Neural progenitor cell (in vitro differentiated cells): ENCODE measurements at regions not wholly inside any gene's neighbourhood (a gene's known extent, or its start where the extent isn't known, plus 50 kb on each side); places are given as distances from the start of the nearest gene placed in this dataset.

ENCODE experiments used
- CTCF ChIP-seq: fragments of 200-600 bp; sonication (generic); IDR thresholded peaks from 2 replicates; pipeline ENCODE4 v1.5.1; 2017; ENCODE audit warnings: antibody characterized with exemption, mild to moderate bottlenecking
- EZH2 ChIP-seq: fragments of 200-600 bp; sonication (generic); IDR thresholded peaks from 2 replicates; pipeline ENCODE4 v1.6.1; 2017; ENCODE audit warnings: antibody characterized with exemption, mild to moderate bottlenecking, moderate library complexity

DNA sequence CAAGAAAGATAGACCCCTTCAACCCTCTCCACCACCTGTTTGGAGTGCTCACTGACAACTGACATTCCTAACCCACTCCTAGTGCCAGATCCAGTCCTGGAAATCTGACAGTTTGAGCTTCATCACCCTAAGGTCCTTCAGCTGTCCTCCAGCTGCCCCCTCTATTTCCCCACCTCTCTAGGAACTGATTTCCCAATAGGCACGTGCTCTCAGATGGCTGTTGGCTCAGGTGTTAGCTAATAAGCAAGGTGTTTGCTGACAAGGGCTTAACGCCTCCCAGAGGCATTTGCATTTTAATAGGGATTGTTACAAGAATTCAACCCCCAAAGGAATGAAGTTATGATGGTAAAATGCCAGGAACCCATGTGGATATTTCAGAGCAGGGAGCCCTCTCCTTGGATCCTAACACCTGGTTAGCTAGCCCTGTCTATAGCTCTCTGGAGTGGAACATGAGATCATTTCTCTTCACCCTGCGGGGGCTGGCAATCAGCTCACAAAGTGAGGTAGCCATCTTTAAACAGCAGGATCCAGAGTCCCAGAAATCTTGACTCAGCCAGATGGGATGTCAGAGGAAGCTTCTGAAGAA is 348.5 kb upstream of the SFRP2 start:
- TF ChIP-seq CTCF, result no peak
- no peak for TF ChIP-seq EZH2
